ENCODE measurements at regions not wholly inside any gene's neighbourhood (a gene's known extent, or its start where the extent isn't known, plus 50 kb on each side); places are given as distances from the start of the nearest gene placed in this dataset.

GRCh38 chr14:25274529-25274928 lies 224.6 kb upstream of the STXBP6 start:
- TF ChIP-seq POLR2A (IDR thresholded peaks at IDR 0.05) (no peak), CTCF (IDR thresholded peaks at IDR 0.05) (no peak)
